Heart right ventricle (tissue), 16 donors: ENCODE measurements at regions not wholly inside any gene's neighbourhood (a gene's known extent, or its start where the extent isn't known, plus 50 kb on each side); places are given as distances from the start of the nearest gene placed in this dataset.

Experiments used
- ATAC-seq, 8 donors: fragments of 200-7000 bp; cut with Tn5 transposase; one replicate each; pipeline ENCODE4 v1.9.1; 2020; ENCODE audit warnings: mild to moderate bottlenecking in 8 of 8, moderate library complexity in 8 of 8, moderate number of reproducible peaks in 1 of 8
- DNase-seq, 2 donors: peaks; one replicate each; pipeline ENCODE4 v3.0.0-alpha.2; 2020
- H3K27ac ChIP-seq, 10 donors: fragments of 200-600 bp; sonication (generic) in 2 of 10; one replicate each; pipeline versions ENCODE4 v1.5.0 to v1.8.0; 2020 to 2022; ENCODE audit warnings: mild to moderate bottlenecking in 3 of 10
- H3K27me3 ChIP-seq, 7 donors: fragments of 200-600 bp; one replicate each; pipeline ENCODE4 v1.8.0; 2021 to 2022; ENCODE audit warnings: mild to moderate bottlenecking in 2 of 7
- H3K36me3 ChIP-seq, 9 donors: fragments of 200-600 bp; sonication (generic) in 1 of 9; one replicate each; pipeline versions ENCODE4 v1.5.0 to v1.8.0; 2020 to 2022; ENCODE audit warnings: mild to moderate bottlenecking in 2 of 9
- H3K4me1 ChIP-seq, 9 donors: fragments of 200-600 bp; sonication (generic) in 1 of 9; one replicate each; pipeline versions ENCODE4 v1.5.0 to v1.8.0; 2020 to 2022; ENCODE audit warnings: mild to moderate bottlenecking in 4 of 9
- H3K4me3 ChIP-seq, 10 donors: fragments of 200-600 bp; sonication (generic) in 2 of 10; one replicate each; pipeline versions ENCODE4 v1.5.0 to v1.8.0; 2020 to 2022; ENCODE audit warnings: mild to moderate bottlenecking in 7 of 10, moderate library complexity in 2 of 10
- H3K9me3 ChIP-seq, 11 donors: fragments of 200-600 bp in 10 of 11; sonication (generic) in 2 of 11; one replicate each; pipeline versions ENCODE4 v1.5.0 to v1.8.0; 2013 to 2022; ENCODE audit warnings: mild to moderate bottlenecking in 2 of 11, control low read depth in 1 of 11, moderate library complexity in 1 of 11
- WGBS, 2 donors: extraction: QIAGEN DNeasy Blood & Tissue Kit; methylation state at CpG; one replicate each; pipeline ENCODE4 v1.1.7; 2013; ENCODE audit warnings: inconsistent platforms in 1 of 2; 5-methylcytosine and 5-hydroxymethylcytosine counted together
- intact Hi-C, 10 donors: fragments of 100-400 bp; cut with DNase I; formaldehyde crosslinking; loops; one replicate each; pipeline versions ENCODE4 v1.11.1 to v1.14.2; 2022
- TF ChIP-seq, protein P1 (sequence below), 9 donors: fragments of 200-600 bp; sonication (generic) in 2 of 9; IDR thresholded peaks; one replicate each; pipeline versions ENCODE4 v1.5.0 to v1.8.0; 2021 to 2022; ENCODE audit warnings: antibody characterized with exemption in 9 of 9, mild to moderate bottlenecking in 5 of 9, moderate library complexity in 1 of 9
- donor health status: Arrhythmogenic right ventricular cardiomyopathy.
- donor health status: ischemic (EF 13 %, LVEDD 7.1; RV severe dilation, severe dysfunction).
- donor health status: healthy with polysubstance abuse.
- donor health status: DM: no; HTN: yes; CAD: no.
- donor health status: DM: no; HTN: no; CAD: no.
- donor health status: ischemic (EF 25% LVEDD 6.9; RV normal size, moderate dysfunction).
- donor health status: ischemic (EF 25% LVEDD 5.7; RV mildly dilated, moderate dysfunction).
- donor health status: healthy.
- donor health status: DM: yes; HTN: yes; CAD: no.
- donor health status: Ischemic cardiomyopathy.
- donor health status: ischemic (EF 35%, LVEDD 5.7; RV mildly dilated, moderate dysfunction).
- donor health status: nonischemic (EF 11% LVEDD 7.7; RV severe dilation, severe dysfunction).
- donor health status: DM: yes; HTN: yes; CAD: no.
- donor health status: PGD.
- donor health status: ischemic (EF 29% LVEDD 5.4; RV normal size, mild dysfunction).
- donor health status: nonischemic (EF 23%, LVEDD 6.1; RV moderate dilation, normal function).

DNA sequence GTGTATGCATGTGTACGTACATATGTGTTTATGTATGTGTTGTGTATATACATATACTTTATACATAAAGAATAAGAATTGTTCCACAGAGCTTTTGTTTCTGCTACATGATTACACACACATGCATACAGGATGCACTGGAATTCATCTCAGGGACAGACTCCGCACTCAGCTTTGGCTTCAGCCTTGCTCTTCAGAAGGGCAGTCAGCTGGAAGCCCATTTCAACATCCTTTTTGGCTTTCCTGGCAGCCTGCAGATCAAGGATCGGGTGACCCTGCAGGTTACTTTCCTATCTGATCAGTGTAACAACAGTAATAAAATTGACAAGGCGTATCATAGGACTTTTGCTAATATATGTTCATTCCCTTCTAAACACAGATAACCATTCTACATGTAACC, 144.1 kb upstream of the COPS8 start:
- 93 to 97% methylated on average over 4 of the region's 4 CpGs for WGBS, 2 donors
- TF ChIP-seq, protein P1, sequence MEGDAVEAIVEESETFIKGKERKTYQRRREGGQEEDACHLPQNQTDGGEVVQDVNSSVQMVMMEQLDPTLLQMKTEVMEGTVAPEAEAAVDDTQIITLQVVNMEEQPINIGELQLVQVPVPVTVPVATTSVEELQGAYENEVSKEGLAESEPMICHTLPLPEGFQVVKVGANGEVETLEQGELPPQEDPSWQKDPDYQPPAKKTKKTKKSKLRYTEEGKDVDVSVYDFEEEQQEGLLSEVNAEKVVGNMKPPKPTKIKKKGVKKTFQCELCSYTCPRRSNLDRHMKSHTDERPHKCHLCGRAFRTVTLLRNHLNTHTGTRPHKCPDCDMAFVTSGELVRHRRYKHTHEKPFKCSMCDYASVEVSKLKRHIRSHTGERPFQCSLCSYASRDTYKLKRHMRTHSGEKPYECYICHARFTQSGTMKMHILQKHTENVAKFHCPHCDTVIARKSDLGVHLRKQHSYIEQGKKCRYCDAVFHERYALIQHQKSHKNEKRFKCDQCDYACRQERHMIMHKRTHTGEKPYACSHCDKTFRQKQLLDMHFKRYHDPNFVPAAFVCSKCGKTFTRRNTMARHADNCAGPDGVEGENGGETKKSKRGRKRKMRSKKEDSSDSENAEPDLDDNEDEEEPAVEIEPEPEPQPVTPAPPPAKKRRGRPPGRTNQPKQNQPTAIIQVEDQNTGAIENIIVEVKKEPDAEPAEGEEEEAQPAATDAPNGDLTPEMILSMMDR (IDR thresholded peaks at IDR 0.05): no peak

DNA sequence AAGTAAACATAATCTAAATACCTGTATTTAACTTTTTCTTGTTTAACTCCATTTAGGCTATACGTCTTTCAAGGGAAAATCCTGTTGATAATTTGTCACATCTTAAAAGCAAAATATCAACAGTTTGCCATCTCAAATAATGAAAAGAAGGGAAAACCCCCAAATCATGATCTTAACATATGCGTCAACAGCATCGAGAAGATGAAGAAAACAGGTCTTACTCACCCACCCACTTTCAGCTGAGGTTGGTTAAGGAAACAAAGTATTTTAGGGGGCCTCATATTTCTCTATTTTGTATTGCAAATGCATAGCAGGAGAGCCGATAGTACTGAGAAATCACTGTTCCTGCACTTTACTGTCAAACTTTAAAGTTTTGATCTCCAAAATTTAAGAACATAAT, 143.1 kb upstream of the COPS8 start:
- no peak for ATAC-seq
- no peak overlapping the region for H3K4me3 ChIP-seq
- no peak for DNase-seq
- 76 to 80% methylated on average over 4 of the region's 4 CpGs for WGBS, 2 donors
- no peaks in the 10 kb centered on the region for H3K9me3 ChIP-seq
- H3K27ac ChIP-seq: no peak overlapping the region
- H3K4me1 ChIP-seq: peaks cover 0 to 11% (median 0%) of the 10 kb centered on the region in 9 donors
- peaks cover 0 to 4% (median 0%) of the 10 kb centered on the region in 7 donors for H3K27me3 ChIP-seq
- no peaks in the 10 kb centered on the region for H3K36me3 ChIP-seq
- intact Hi-C loops: no loop called here
- TF ChIP-seq, protein P1 (IDR thresholded peaks at IDR 0.05): no peak

More for the DNA sequence above, 144.1 kb upstream of the COPS8 start:
- Histone ChIP-seq H3K27ac (no peak overlapping the region), H3K9me3 (no peaks in the 10 kb centered on the region), H3K4me1 (peaks cover 0 to 2% (median 0%) of the 10 kb centered on the region in 9 donors), H3K27me3 (peaks cover 0 to 4% (median 0%) of the 10 kb centered on the region in 7 donors), H3K4me3 (no peak overlapping the region), H3K36me3 (no peaks in the 10 kb centered on the region)
- ATAC-seq (no peak), DNase-seq (no peak)
- intact Hi-C loops: no loop called here

DNA sequence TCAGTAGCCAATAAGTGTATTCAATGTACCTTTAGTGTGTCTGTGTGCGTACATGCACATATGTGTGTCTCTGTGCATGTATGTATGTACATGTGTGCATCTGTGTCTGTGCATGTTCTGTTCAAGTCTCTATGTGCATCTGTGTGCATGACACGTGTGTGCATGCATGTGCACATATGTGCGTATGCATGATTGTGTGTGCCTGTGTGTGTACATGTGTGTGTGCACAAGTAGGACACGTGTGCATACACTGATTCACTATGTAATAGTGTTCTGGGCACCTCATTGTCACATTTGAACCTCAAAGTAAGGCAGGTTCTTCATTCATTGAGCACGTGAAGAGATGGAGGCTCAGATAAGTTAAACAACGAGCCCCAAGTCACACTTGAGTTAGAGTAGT, 142.6 kb upstream of the COPS8 start:
- Histone ChIP-seq H3K9me3 (no peaks in the 10 kb centered on the region), H3K4me1 (peaks cover 0 to 11% (median 0%) of the 10 kb centered on the region in 9 donors), H3K27ac (no peak overlapping the region), H3K36me3 (no peaks in the 10 kb centered on the region), H3K4me3 (no peak overlapping the region), H3K27me3 (peaks cover 0 to 4% (median 0%) of the 10 kb centered on the region in 7 donors)
- no peak for DNase-seq
- no peak for ATAC-seq
- WGBS, 2 donors: 83 to 86% methylated on average over 6 of the region's 6 CpGs
- TF ChIP-seq, protein P1 (IDR thresholded peaks at IDR 0.05): no peak
- intact Hi-C loops: no loop called here

DNA sequence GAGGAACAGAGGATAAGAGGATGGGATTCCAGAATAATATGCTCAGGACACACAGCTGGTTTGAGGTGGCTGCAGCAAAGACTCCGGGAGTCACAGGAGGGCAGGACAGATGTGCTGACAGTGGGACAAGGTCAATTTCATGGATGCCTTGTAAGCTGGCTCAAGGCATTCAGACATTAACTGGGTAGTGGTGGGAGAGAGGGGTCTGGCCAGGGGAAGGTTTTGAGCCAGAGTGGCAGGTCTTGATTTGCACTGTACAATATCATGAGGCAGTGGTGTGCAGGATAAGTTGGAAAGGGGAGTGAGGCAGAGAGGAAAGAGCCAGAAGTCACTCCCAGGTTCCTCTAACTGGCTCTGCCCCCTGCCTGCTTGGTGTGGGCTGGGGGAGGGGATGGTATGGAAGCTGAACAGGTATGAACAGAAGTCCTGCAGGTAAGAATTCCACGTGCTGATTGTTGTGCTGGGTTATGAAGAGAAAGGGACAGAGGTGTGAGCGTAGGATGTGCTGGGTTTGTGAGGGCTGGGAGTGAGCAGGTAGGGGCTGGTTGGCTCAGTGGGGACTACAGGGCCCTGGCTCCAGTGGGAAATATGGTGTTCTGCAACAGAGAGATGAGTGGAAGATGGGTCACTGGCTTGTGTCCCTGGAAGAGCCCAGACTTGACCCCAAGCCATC, 141.7 kb upstream of the COPS8 start:
- WGBS, 2 donors: 83 to 97% methylated on average over 3 of the region's 3 CpGs
- H3K36me3 ChIP-seq: no peaks in the 10 kb centered on the region
- peaks cover 0 to 11% (median 0%) of the 10 kb centered on the region in 9 donors for H3K4me1 ChIP-seq
- H3K4me3 ChIP-seq: no peak overlapping the region
- H3K27me3 ChIP-seq: peaks cover 0 to 4% (median 0%) of the 10 kb centered on the region in 7 donors
- intact Hi-C loops: no loop called here
- no peak for DNase-seq
- H3K9me3 ChIP-seq: no peaks in the 10 kb centered on the region
- TF ChIP-seq, protein P1 (IDR thresholded peaks at IDR 0.05): no peak
- no peak overlapping the region for H3K27ac ChIP-seq
- ATAC-seq: no peak
